Caco-2 (cell line): ENCODE measurements at regions not wholly inside any gene's neighbourhood (a gene's known extent, or its start where the extent isn't known, plus 50 kb on each side); places are given as distances from the start of the nearest gene placed in this dataset.

Experiments used
- BruUV-seq: library from RNA; stranded (reverse); fragments of 400-500 nt; replicated peaks from 2 replicates; lab custom pipeline; 2021; lab: Mats Ljungman, UMichigan
- CTCF ChIA-PET: fragments of 300-600 bp; sonication (Branson Sonifier 250); formaldehyde crosslinking; loops from one replicate; lab custom pipeline; 2022; ENCODE audit warnings: antibody characterized with exemption; lab: Charles Lee
- POLR2A ChIA-PET: fragments of 300-600 bp; sonication (Branson Sonifier 250); formaldehyde crosslinking; loops from one replicate; lab custom pipeline; 2022; ENCODE audit warnings: antibody characterized with exemption; lab: Charles Lee
- DNase-seq, 2 experiments: peaks; one replicate each; pipeline versions ENCODE4 v3.0.0 to v3.0.0-alpha.2; 2020 to 2022
- H3K27me3 ChIP-seq: replicated peaks from 2 replicates; pipeline ENCODE4 v1.6.0; 2011; ENCODE audit warnings: low read length; ENCODE audit not compliant: control insufficient read depth, insufficient read depth
- H3K36me3 ChIP-seq: 2 replicates; pipeline ENCODE4 v1.5.1; 2011; ENCODE audit warnings: low read length; ENCODE audit not compliant: control insufficient read depth, insufficient read depth
- H3K4me1 ChIP-seq: fragments of 250-450 bp; sonication (Bioruptor Pico); 2 replicates; pipeline ENCODE4 v1.5.1; 2020; ENCODE audit warnings: mild to moderate bottlenecking
- H3K4me3 ChIP-seq: 2 replicates; pipeline ENCODE4 v1.5.1; 2011; ENCODE audit warnings: low read depth, mild to moderate bottlenecking, control low read depth, low read length
- H3K9me3 ChIP-seq: fragments of 250-450 bp; sonication (Bioruptor Pico); 2 replicates; pipeline ENCODE4 v1.5.1; 2020; ENCODE audit warnings: mild to moderate bottlenecking, moderate library complexity
- H3K27ac Mint-ChIP-seq: one replicate; pipeline ENCODE4 v1.8.0; 2022; ENCODE audit warnings: mixed read lengths; ENCODE audit not compliant: unreplicated experiment
- H3K27me3 Mint-ChIP-seq: one replicate; pipeline ENCODE4 v1.8.0; 2022; ENCODE audit warnings: mixed read lengths; ENCODE audit not compliant: insufficient read depth, unreplicated experiment
- H3K36me3 Mint-ChIP-seq: one replicate; pipeline ENCODE4 v1.8.0; 2022; ENCODE audit warnings: mild to moderate bottlenecking, mixed read lengths; ENCODE audit not compliant: insufficient read depth, unreplicated experiment
- H3K4me1 Mint-ChIP-seq: one replicate; pipeline ENCODE4 v1.8.0; 2022; ENCODE audit warnings: low read depth, mixed read lengths; ENCODE audit not compliant: unreplicated experiment
- H3K4me3 Mint-ChIP-seq: one replicate; pipeline ENCODE4 v1.8.0; 2022; ENCODE audit warnings: mild to moderate bottlenecking, moderate library complexity, mixed read lengths; ENCODE audit not compliant: unreplicated experiment
- H3K9me3 Mint-ChIP-seq: one replicate; pipeline ENCODE4 v1.8.0; 2022; ENCODE audit warnings: mixed read lengths; ENCODE audit not compliant: unreplicated experiment
- CTCF ChIP-seq, 2 experiments: fragments of 200-600 bp in 1 of 2; IDR thresholded peaks; 1 replicate in 1 of 2; 2 replicates in 1 of 2; pipeline versions ENCODE4 v1.5.1 to v1.8.0; 2011 to 2022; ENCODE audit warnings: antibody characterized with exemption in 1 of 2, control low read depth in 1 of 2, inconsistent platforms in 1 of 2, low read depth in 1 of 2, low read length in 1 of 2, mild to moderate bottlenecking in 1 of 2, moderate library complexity in 1 of 2; ENCODE audit not compliant: insufficient read depth in 1 of 2, severe bottlenecking in 1 of 2, unreplicated experiment in 1 of 2
- intact Hi-C: fragments of 100-400 bp; cut with micrococcal nuclease; formaldehyde crosslinking; loops from one replicate; pipeline ENCODE4 v1.10.0; 2022; ENCODE audit not compliant: unreplicated experiment

- peaks cover 15% of the 10 kb centered on the region for H3K27me3 Mint-ChIP-seq
- ChIA-PET CTCF (interaction anchor here (1.9 kb wide), 1 partner anchor 11 kb away, joined by 4 read pairs; no protein-coding TSS in a partner anchor), POLR2A (no interaction called here)
- no peak overlapping the region for H3K4me3 Mint-ChIP-seq
- H3K4me1 ChIP-seq = no peaks in the 10 kb centered on the region
- no peaks in the 10 kb centered on the region for H3K9me3 ChIP-seq
- H3K36me3 ChIP-seq = no peaks in the 10 kb centered on the region
- BruUV-seq = no TSS peak
- no peak overlapping the region for H3K4me3 ChIP-seq
- no peak overlapping the region for H3K27ac Mint-ChIP-seq
- no peaks in the 10 kb centered on the region for H3K36me3 Mint-ChIP-seq
- H3K4me1 Mint-ChIP-seq = no peaks in the 10 kb centered on the region
- no peak for DNase-seq
- TF ChIP-seq CTCF (IDR thresholded peaks at IDR 0.05; ENCODE audit: insufficient read depth in 1 of 2, low read depth in 1 of 2, low read length in 1 of 2, severe bottlenecking in 1 of 2, unreplicated experiment in 1 of 2) = no peak
- intact Hi-C loops = no loop called here
- no peaks in the 10 kb centered on the region for H3K27me3 ChIP-seq
- H3K9me3 Mint-ChIP-seq = no peaks in the 10 kb centered on the region
These were observed 70.5 kb upstream of the CTTNBP2NL start for GRCh38 chr1:112325504-112325903.

- peaks cover 12% of the 10 kb centered on the region for H3K27me3 Mint-ChIP-seq
- H3K36me3 Mint-ChIP-seq = no peaks in the 10 kb centered on the region
- no peak for TF ChIP-seq CTCF (IDR thresholded peaks at IDR 0.05; ENCODE audit: insufficient read depth in 1 of 2, low read depth in 1 of 2, low read length in 1 of 2, severe bottlenecking in 1 of 2, unreplicated experiment in 1 of 2)
- H3K4me3 Mint-ChIP-seq = no peak overlapping the region
- H3K27me3 ChIP-seq = no peaks in the 10 kb centered on the region; the same call in 1 of the 2 replicates
- no TSS peak for BruUV-seq
- no peaks in the 10 kb centered on the region for H3K9me3 ChIP-seq
- H3K9me3 Mint-ChIP-seq = no peaks in the 10 kb centered on the region
- H3K4me1 Mint-ChIP-seq = no peaks in the 10 kb centered on the region
- CTCF ChIA-PET = no interaction called here
- no peaks in the 10 kb centered on the region for H3K4me1 ChIP-seq
- no peak overlapping the region for H3K27ac Mint-ChIP-seq
- DNase-seq = no peak
- POLR2A ChIA-PET = no interaction called here
- no peaks in the 10 kb centered on the region for H3K36me3 ChIP-seq
- H3K4me3 ChIP-seq = no peak overlapping the region
- intact Hi-C loops = no loop called here
These were observed 67.4 kb upstream of the CTTNBP2NL start for GRCh38 chr1:112328600-112328999.

GRCh38 chr1:112332176-112333150 is 63.6 kb upstream of the CTTNBP2NL start:
- Histone ChIP-seq H3K27me3 (no peaks in the 10 kb centered on the region; the same call in none of the 2 replicates), H3K9me3 (no peaks in the 10 kb centered on the region), H3K4me3 (no peak overlapping the region), H3K36me3 (no peaks in the 10 kb centered on the region), H3K4me1 (no peaks in the 10 kb centered on the region)
- ChIA-PET CTCF (no interaction called here), POLR2A (no interaction called here)
- intact Hi-C loops = loop anchor here (10.0 kb wide), 1 partner anchor 848 kb away; no protein-coding TSS in a partner anchor
- DNase-seq = no peak
- no peaks in the 10 kb centered on the region for H3K9me3 Mint-ChIP-seq
- no peak for TF ChIP-seq CTCF (IDR thresholded peaks at IDR 0.05; ENCODE audit: insufficient read depth in 1 of 2, low read depth in 1 of 2, low read length in 1 of 2, severe bottlenecking in 1 of 2, unreplicated experiment in 1 of 2)
- BruUV-seq = no TSS peak
- H3K4me1 Mint-ChIP-seq = no peaks in the 10 kb centered on the region
- peaks cover 24% of the 10 kb centered on the region for H3K27me3 Mint-ChIP-seq
- H3K36me3 Mint-ChIP-seq = no peaks in the 10 kb centered on the region
- H3K4me3 Mint-ChIP-seq = no peak overlapping the region
- no peak overlapping the region for H3K27ac Mint-ChIP-seq
